GM19455 (cell line): ENCODE measurements at regions not wholly inside any gene's neighbourhood (a gene's known extent, or its start where the extent isn't known, plus 50 kb on each side); places are given as distances from the start of the nearest gene placed in this dataset.

ENCODE experiments used
- ATAC-seq: cut with Tn5 transposase; IDR thresholded peaks from one replicate; pipeline ENCODE4 v1.9.1; 2021; ENCODE audit not compliant: unreplicated experiment

DNA sequence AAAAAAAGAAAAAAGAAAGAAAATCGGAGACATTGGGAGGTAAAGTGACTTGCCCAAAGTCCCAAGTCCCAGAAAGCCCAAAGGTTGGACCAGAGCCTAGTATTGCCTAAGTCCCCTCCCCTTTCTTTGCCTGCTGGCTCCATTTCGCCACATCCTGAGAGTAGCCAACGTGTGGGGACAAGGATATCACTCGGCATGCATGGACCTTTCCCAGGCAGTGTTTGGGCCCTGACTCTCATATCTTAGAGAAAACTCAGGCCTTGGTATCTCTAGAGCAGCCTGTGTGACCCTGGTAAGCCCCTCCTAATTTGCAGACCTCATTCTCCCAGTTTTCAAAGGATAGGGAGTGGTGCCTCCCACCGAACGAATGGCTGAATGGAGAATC lies 294.2 kb upstream of the ZMIZ1 start:
- no peak for ATAC-seq

DNA sequence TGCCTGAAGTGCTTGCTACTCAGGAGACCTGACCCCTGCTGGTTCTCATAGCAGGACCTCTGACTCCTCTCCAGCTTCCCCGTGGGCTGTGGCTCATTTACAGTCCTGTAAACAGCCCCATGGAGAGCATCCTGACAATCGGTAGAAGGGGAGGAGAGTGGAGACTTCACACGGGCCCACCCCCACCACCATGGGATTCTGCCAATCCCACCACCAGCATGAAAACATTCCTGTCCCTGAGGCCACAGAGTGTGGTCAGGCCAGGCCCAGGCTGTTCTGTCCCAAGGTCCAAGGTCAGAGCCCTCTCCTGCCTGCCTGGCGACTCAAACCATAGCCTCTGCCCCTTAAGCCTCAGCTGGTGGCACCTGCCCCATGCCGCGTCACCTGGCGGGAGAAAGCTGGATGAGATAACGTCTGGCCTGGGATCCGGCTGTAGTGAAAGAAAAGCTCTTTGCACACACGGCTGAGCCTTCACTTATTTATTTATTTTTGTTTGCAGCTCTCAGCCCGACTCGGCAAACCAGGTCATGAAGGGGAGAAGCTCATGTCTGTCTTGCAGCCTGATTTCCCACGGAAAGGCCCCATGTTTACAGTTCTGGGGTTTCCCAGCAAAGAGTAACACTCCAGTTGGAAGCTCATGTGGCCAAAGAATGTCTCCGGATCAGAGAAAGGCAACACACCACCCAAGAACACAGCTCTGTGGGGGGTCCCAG lies 293.6 kb upstream of the ZMIZ1 start:
- ATAC-seq: no peak

DNA sequence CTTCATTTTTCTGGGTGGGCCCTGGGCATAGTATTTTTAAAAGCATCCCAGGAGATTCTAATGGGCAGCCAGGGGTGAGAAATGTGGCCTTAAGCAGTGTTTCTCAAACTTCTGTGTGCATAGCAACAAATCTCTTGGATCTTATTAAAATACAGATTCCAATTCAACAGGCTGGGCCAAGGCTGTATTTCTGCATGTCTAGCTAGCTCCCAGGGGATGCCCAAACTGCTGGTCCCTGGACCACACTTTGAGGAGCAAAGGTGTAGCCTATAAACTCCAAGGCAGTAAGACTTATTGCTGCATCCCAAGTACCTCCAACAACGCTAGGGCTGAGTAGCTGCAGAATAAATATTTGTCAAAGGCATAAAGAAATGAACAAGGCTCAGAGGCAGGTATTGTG lies 292.9 kb upstream of the ZMIZ1 start:
- no peak for ATAC-seq

DNA sequence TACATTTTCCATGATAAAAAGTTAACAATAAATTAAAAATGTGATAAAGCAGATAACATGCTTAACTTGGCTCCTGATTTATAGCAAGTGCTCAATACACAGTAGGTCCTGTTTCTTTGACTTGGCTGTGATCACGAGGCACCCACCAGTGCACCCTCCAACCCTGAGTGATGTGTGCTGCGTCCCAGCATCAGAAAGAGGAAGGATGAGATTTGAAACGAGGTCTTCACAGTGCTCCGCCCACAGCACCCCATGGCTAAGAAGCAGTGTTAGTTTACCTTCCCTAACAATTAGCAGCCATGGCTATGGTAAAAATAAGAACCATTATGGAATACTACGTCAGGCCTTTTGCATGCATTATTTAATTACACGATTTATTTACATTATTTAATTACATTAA lies 292.0 kb upstream of the ZMIZ1 start:
- no peak for ATAC-seq

DNA sequence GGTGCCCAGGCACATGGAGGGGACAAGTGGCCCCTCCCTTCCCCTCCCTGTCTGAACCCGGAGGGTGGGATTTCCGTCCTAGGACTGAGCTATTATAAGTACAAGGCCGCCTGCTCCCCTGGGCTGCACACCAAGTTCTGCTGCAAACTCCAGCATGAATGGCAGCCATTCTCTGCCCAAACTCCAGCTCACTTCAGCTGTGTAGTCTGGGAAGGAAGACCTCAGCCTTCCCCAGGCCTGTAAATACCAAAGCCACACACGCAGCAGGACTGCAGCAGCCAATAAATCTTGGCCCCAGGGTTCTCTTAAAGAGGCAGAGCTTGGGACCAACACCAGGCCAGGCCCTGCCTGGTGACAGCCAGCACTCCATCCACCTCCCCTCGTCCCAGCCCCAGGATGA lies 291.3 kb upstream of the ZMIZ1 start:
- no peak for ATAC-seq

DNA sequence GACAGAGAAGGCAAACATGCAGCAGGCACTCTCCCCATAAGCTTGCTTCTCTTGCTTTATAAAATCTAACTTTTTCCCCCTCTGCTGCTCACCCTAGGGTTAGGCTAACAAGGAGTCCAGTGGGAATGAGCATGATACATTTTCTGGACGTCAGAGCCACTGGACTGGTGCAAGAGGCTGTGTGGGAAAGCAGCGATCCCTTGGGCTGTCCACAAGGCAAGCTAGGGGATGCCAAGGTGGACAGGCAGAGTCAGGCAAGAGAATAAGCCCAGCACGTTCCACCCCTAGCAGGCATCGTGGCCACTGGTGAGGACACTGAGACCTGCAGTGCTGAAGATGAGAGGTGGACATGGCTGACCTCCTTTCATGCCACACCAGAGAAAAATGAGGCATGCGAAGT lies 290.9 kb upstream of the ZMIZ1 start:
- ATAC-seq: no peak

DNA sequence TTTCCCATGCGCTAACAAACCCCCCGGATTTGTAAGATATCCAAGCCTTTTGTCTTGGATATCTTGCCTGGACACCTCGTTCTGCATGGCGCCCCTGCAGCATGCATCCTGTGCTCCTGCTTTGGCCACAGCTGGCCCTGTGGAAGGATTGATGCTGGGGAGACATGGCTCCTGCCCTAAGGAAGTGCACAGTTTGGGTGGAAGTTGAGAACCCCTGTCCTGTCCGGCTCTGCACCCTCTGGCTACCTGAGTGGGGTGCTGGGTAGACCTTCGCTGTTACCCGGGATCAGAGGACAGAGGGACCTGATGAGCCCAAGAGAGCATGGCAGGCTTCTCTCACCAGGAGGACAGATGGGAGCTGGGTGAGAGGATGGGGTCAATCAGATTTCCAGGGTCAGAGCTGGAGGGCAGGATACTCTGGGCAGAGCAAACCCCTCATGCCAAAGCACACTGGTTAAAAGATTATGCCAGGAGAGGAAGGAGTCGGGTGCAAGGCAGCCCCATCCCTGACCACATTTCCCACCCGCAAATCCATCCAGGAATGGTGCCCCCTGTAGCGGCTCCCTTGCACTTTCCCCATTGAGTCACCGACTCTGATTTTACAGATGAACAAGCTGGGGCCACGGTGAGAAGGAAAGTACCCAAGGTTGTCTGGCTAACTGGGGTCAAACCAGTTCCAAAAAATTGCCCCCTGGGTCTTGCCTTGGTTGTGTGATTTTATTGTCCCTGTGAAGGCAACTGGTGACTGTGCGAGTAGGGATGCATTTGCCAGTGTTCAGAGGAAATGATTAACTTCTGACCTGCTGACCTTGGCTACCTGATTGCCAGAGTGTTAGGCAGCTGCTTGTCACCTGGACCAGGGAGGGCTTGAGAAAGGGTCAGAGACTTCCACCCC lies 290.1 kb upstream of the ZMIZ1 start:
- no peak for ATAC-seq

DNA sequence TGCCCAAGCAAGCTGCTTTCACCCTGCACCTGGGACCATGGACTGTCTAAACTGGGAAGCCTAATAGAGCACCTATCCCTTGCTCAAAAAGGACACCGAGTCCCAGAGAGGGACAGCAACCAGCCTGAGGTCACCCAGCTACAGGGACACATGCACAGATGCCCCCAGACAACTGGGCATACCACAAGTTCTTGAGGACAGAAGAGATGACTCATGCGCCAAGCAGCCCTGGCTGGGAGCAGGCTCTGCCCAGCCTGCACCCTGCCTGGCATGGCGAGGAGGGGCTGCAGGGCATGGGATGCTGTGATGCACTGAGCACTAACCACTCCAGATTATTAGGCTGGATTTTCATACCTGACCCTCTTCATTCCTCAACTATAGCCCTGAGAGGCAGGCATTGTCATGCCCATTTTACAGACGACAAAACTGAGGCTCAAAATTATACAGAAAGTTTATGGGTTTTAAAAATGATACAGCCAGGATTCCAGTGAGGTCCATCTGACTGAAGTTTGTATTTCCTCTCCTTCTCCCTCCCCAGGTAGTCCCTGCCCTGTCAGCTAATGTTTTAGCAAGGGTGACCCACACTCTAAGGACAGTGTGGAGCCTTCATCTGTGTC lies 289.3 kb upstream of the ZMIZ1 start:
- ATAC-seq: no peak

DNA sequence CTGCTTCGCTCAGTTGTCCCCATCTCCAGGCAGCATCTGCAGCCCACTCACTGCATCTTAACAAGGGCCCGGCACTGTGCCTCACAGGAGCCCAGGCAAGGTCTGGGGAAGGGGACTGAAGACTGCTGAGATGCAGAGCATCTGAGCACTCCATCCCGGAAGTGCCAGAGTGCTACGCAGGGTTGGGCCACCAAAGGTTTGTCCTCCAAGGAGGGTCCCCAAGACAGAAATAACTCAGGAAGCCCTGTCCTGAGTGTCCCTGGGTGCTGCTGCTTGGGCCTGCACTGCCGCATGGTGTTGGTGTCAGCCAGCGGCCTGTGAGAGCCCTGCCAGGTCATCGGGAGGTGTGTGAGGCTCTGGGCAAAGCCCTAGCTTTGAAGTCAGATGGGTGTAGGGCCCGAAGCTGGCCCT lies 288.2 kb upstream of the ZMIZ1 start:
- no peak for ATAC-seq

DNA sequence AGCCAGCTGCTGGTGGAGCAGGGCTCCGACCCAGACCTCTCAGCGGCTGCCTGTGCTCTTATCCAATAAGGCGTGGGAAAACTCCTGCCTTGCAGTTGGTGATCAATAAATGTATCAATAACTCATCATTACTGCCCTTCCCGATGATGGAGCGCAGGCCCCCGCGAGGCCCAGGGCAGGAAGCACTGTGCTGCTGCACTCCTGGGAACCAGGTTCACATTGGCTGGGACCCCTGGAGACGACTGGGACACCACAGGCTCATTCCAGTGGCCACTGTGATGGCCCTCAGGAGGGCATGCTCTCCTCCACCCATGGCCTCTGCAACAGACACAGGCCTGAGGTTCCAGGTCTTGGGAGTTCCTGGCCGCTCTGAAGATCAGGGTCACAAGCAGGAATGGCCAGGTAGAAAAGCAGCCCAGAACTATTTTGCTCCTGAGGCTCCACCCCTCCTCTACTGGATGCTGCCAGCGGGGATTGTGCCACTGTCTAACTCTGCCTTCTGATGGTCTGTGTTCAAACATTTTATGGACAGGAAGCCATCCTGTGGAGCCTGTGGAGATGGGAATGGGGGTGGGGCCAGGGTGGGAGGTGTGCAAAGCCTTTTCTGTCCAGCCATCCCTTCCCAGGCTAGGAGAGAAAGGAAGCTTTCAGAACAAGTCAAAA lies 287.4 kb upstream of the ZMIZ1 start:
- ATAC-seq: no peak

DNA sequence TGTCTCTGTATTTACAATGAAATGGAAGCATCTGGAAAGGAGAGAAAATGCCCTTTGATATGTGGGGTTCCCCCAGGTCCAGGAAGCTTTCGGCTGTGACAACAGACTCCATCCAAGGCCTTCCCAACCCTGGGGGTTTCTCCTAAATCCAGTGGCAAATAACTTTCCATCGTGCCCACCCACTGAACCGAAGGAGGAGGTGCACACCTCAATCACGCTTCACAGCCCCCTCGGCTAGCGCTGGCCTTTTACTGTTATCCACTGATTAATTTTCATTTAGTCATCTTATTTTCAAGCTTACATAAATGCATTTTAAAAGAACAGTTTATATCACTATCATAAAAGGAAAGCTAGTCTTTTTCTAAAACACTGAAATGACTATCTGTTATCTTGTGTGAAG lies 286.8 kb upstream of the ZMIZ1 start:
- no peak for ATAC-seq

DNA sequence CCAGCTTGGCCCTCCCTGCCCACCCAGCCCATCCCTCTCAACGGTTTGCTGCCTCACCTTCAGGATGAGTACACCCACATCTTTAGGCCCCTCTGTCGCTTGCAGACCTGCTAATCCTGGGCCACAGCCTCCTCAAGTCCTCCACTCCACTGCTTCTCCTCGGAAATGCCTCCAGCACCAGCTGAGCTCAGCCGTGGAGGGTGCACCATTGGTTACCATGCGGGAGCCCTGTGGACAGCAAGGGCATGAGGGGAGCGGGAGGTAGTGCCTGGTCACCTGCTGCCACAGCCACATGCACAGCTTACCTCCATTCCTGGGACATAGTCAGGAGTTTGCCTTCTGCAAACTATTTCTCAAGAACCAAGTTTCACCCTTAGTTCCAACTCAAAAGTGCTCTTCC lies 286.3 kb upstream of the ZMIZ1 start:
- no peak for ATAC-seq

DNA sequence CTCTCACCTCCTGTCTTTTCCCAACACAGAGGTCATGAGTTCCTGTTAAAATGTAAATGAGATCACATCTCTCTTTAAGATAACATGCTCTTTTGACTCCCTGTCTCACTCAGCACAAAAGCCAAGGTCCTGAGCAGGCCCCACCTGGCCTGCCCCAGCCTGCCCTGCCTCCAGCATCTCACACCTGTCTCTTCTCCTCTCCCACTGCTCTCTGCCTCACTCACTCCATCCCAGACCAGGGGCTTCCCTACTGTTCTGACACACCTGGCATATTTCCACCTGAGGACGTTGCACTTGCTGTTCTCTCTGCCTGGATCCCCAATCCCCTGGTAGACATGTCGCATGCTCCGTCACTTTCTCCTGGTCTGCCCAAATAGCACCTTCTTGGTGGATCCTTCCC lies 285.0 kb upstream of the ZMIZ1 start:
- no peak for ATAC-seq

DNA sequence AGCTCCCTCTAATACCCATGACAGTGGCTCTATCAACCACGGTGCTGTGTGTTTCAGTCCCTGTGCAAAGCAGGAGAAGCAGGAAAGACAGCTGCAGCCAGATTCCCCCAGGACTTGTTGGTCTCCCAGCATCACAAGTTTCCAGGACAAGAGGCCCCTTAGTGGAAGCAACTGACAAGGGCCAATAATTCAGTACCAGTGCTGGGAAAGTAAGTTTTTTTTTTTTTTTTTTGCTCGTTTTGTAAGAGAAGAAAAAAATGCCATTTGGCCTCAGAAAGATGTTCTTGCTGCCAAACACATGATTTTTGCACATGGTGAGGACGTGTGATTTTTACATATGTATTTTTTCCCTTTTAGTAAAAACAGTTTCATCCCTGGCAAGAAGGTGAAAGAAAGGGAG lies 284.2 kb upstream of the ZMIZ1 start:
- ATAC-seq: no peak

DNA sequence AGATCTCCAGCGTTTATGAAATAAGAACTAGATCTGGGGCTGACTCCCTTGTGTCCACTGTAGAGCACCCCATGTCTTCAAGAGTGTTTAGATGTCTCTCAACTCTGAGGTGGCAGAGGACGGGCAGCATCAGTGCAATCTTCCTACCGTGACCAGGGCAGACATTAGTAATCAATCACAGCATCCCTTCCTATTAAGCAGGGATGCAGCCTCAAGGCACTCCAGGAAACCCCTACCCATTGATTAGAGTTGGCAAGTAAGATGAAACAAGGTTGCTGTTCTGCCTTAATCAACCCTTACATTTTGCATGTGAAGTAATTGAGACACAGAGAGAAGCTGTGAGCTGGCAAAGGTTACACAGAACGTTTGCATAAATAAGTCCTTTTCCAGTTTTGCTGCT lies 283.7 kb upstream of the ZMIZ1 start:
- no peak for ATAC-seq

DNA sequence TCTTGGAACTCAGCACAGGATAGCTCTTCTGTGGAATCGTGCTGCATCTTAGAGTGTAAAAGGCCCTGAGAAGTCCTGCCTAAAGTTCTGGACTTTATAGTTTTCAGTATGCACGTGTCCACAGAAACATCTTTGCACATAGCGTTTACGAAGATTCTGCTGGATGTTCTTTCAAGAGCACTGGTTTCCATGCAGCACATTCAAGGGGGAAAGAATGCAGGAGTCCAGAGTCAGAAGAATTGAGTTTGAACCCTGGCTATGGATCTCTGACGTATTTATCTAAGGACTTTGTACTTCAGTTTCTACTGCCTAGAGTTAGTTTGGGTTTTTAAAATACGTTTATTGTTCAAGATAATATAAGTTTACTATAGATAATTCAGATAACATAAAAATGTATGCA lies 282.8 kb upstream of the ZMIZ1 start:
- no peak for ATAC-seq

DNA sequence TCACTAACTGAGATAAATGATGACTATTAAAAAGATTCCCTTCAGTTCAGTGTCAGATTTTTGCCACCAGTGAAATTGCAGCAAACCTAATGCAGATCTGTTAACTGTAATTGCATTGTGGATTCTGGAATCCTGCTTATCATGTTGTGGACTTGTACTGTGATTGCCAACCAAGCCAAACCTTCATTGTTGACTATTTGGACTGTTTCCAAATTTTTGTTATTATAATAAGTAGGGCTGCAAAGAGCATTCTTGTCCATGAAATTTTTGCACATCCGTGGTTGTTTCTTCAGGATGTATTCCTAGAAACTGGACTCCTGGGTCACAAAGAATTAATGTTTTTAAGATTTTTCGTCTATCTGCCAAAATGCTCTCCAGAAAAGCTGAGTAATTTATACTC lies 281.6 kb upstream of the ZMIZ1 start:
- ATAC-seq: no peak

DNA sequence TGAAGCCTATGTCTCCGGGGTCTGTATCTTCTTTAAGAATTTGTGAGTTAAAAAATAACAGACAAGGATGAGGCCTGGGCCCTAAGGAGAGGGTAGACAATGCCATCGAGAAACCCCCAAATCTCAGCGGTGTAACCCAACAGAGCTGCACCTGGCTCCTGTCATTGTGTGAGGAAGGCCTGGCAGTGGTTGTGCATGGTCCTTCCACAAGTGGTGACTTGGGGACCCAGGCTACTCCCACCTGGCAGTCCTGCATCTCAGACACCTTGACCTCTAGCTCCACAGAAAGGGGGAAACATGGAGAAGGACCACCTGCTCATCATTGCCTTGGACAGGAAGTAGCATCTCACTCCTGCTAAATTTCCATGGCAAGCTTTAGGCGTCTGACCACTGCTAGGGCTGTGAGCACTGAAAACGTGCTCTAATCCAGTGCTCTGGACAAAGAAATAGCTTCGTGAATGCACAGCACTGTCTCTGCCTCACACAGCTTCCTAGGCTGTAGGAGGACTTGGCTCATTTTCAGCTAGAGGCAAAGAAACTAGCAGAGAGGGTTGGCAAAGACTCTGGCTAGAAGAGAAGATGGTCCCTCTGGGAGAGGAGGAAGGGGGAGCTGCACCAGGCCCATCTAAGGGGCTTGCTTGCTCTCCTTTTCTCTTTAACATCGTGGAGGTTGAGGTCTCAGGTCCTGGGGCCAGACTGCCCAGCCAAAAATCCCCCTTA lies 273.9 kb upstream of the ZMIZ1 start:
- no peak for ATAC-seq

DNA sequence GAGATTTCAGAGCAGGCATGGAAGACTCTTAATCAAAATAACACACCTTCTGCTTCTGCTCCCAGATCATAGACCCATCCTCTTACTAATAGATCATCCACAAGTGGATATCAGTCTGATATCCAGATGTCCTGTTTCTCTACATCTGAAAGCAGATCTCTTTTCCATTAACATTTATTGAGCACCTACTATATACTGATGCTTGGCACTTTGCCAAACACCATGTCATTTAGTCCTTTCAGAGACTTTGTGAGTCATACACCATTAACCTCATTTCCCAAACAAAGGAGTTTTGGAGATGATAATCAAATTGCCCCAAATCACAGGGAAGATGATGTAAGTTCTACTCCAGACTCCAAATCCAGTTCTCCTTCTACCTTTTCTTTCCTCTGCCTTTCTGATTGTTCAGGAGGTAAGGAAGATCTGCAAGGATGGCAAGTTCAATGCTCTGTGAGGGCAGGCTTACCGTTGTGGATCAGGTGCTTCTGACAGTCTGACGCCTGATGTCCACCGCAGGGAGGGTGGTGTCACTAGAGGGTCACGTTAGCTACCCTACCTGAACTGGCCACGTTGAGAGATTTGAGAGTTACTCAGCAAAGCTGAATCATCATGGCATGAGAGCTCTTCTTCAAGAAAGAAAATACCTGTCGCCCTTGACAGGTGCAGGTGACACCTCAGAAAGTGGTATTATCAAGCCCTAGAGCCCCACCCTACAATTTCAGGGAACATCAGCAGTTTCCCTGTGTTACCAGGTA lies 269.6 kb upstream of the ZMIZ1 start:
- no peak for ATAC-seq

DNA sequence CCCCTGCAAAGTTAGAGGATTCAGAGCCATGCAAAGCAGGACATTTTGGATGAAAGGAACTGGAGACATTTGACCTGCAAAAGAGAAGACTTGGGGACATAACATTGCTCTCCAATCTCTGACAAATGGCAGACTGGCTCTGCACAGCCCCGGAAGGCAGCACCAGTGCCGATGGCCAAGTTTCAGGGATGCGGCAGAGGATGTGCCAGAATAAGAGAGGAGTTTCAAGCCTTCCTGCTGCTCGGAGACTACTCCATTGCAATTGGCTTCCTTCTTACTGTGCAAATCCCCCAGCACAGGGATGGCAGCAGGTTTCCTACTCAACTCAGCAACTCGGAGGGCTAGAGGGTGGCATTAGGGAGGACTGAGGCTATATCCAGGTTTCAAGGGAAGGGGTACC lies 268.8 kb upstream of the ZMIZ1 start:
- no peak for ATAC-seq
